Thyroid gland (tissue), 4 donors: ENCODE measurements at regions not wholly inside any gene's neighbourhood (a gene's known extent, or its start where the extent isn't known, plus 50 kb on each side); places are given as distances from the start of the nearest gene placed in this dataset.

Experiments used
- POLR2A ChIP-seq, 2 donors: fragments of 450-650 bp; IDR thresholded peaks; one replicate each; pipeline ENCODE4 v1.6.1; 2017; ENCODE audit warnings: antibody characterized with exemption in 2 of 2, mild to moderate bottlenecking in 2 of 2, moderate library complexity in 1 of 2
- TF ChIP-seq, protein P1 (sequence below), 6 experiments: fragments of 200-600 bp in 3 of 6; fragments of 450-650 bp in 3 of 6; sonication (generic) in 3 of 6; IDR thresholded peaks; one replicate each; pipeline ENCODE4 v1.5.1; 2016 to 2019; ENCODE audit warnings: antibody characterized with exemption in 6 of 6, mild to moderate bottlenecking in 2 of 6, inconsistent platforms in 1 of 6, moderate library complexity in 1 of 6

DNA sequence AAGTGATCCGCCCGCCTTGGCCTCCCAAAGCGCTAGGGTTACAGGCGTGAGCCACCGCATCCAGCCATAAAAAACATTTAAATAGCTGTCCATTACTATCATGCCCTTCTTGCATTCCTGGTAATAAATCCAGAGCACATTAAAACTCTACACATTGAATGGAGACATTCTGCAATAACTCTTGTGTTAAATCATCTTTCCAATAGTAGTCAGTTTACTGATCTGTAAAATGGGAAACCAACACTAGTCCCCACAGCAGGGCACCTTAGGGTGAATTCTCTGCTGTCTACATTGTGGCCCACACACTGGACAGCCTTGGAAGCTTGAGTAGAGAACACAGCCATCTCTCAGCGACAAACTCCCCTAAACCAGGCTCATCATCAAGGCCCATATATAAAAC, 85.5 kb upstream of the NUDT4 start:
- TF ChIP-seq, protein P1, sequence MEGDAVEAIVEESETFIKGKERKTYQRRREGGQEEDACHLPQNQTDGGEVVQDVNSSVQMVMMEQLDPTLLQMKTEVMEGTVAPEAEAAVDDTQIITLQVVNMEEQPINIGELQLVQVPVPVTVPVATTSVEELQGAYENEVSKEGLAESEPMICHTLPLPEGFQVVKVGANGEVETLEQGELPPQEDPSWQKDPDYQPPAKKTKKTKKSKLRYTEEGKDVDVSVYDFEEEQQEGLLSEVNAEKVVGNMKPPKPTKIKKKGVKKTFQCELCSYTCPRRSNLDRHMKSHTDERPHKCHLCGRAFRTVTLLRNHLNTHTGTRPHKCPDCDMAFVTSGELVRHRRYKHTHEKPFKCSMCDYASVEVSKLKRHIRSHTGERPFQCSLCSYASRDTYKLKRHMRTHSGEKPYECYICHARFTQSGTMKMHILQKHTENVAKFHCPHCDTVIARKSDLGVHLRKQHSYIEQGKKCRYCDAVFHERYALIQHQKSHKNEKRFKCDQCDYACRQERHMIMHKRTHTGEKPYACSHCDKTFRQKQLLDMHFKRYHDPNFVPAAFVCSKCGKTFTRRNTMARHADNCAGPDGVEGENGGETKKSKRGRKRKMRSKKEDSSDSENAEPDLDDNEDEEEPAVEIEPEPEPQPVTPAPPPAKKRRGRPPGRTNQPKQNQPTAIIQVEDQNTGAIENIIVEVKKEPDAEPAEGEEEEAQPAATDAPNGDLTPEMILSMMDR (IDR thresholded peaks at IDR 0.05) = no peak
- TF ChIP-seq POLR2A (IDR thresholded peaks at IDR 0.05) = no peak
